Retina (tissue), 1 donor: ENCODE measurements at regions not wholly inside any gene's neighbourhood (a gene's known extent, or its start where the extent isn't known, plus 50 kb on each side); places are given as distances from the start of the nearest gene placed in this dataset.
A peak's percentile ranks its signal among the peaks of the same experiment; 100 is the strongest.
"Not testable (repeated sequence)": the region's sequence is repeated elsewhere in the genome, so short reads cannot be mapped to it uniquely, and the experiment has no call there.

ENCODE experiments used
- DNase-seq: peaks from one replicate; pipeline ENCODE4 v3.0.0-alpha.2; 2016

GRCh38 chr18:73045037-73045436, 177.2 kb upstream of the NETO1 start:
- DNase-seq = no peak

DNA sequence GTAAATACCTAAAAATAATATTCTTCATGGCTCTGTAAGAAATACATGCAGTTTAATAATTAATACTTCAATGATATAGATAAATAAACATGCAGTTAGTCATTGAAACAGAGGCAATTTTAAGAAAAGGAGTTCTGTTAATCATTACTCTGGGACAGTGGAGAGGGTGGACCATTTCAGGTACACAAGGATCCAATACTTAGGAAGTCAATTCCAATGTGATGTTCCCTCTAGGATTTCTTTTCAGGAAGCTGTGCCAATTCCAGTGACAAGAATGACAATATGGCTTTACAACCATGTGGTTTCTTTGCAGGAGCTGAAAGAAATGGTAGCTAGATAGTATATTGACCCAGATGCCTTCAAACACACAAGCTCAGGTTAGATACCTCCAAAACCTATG, 175.8 kb upstream of the NETO1 start:
- DNase-seq = no peak

DNA sequence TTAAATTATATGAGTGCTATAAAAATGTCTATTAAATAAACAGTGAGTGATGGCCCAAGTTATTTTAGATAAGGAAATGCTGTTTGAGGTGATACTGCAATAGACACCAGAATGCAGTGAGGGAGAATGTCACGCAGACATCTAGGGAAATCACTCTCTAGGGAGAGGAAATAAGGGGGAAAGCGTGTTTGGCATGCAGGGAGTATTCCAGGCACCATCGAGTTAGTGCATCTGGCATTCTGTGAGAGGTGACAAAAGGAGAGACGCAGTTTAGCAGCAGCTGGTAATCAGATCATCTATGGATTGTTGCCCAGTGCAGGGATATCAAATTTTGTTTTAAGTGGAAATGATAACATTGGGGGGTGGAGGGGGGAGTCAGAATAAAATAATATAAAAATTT, 175.4 kb upstream of the NETO1 start:
- no peak for DNase-seq

- DNase-seq = no peak
Measured at GRCh38 chr18:73040247-73040646, 172.5 kb upstream of the NETO1 start.

GRCh38 chr18:73038336-73038735, 170.5 kb upstream of the NETO1 start:
- DNase-seq = no peak

- no peak for DNase-seq
Measured at GRCh38 chr18:73023975-73024374, 156.2 kb upstream of the NETO1 start.

DNA sequence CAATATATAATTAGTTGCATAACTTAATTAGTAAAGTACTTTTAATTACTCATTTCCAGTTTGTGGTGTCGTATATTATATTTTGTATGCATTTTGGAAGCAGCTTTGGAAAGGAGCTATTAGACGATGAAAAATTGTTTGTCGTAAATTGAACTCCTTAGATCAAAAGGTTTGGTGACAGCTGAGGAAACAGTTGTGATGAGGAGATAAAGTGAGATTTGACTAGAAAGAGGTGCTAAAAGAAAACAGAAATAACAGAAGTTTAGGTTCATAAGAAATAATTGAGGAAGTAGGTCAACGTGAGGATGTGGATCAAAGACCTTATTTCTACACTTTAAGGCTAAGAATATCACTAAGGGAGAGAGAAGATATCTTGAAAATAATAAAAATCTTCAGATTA, 141.9 kb upstream of the NETO1 start:
- no peak for DNase-seq

DNA sequence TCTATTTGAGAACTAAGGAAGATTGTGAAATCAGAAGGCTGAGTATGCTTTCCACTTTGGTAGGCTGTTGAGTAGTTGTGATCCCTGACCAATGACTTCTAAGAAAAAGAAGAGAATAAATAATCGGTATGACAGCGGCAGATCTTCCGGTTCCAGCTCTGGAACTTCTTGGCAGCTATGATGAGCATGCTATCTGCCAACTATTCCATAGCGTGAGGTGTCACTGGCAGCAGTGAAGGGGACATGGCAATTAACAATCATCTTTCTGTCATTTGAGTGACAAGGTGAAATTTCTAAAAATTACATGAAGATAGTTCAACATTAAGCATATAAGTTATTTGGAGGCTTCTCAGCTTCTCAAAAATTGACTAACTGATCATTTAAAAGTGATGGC, 140.1 kb upstream of the NETO1 start:
- DNase-seq = no peak

DNA sequence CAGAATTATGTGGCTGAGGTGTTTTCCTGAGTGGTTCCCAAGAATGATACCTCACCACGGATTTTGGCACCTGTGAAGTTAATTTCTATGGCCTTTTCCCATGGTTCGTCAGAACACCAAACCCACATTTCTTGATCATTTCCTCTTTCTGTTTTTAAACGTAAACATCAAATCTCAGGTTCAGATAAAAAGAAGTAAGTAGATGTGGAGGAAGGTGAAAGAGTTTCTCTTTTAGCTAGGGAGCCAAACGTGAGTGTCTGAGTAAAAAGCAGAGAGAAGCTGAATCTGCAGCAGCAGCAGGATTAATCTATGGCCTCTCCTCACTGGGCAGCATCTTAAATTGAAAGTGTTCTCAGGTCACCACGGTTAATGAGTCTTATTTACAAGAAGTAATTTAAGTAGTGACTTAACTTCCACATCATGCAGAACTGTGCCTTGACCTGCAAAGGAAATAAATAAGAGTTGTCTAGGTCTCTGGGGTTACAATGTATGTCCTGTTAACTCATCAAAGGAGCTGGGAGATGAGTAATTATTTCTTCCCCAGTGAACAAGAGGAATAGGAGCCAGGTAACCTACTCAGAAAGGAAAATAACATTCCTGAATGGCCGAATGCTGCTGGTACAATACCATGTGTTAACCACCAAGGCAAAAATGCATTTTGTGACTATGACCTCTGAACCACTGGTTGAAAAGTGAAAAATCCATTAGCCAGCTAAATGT, 139.6 kb upstream of the NETO1 start:
- no peak for DNase-seq

DNA sequence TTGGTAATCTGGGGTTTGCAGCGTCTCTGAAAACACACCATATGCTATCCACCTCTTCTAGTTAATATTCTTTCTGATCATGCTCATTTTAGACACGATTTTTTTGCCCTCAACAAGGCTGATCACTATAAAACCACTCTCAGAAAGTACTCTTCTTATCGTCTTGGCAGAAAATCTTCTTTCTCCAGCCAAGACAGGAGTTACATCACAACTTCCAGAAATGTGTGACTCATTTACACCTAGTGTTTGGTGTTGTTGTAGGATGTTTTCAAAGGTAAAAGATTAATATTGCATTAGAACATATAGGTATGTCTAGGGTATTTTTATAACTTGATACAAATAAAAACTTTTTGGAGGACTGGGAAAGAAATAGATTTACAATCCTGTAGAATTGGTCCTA, 138.5 kb upstream of the NETO1 start:
- DNase-seq = no peak

- DNase-seq = no peak
Measured at GRCh38 chr18:73004260-73004659, 136.5 kb upstream of the NETO1 start.

- no peak for DNase-seq
Measured at GRCh38 chr18:72999971-73000607, 132.3 kb upstream of the NETO1 start.

- DNase-seq = no peak
Measured at GRCh38 chr18:72995558-72995957, 127.8 kb upstream of the NETO1 start.

DNA sequence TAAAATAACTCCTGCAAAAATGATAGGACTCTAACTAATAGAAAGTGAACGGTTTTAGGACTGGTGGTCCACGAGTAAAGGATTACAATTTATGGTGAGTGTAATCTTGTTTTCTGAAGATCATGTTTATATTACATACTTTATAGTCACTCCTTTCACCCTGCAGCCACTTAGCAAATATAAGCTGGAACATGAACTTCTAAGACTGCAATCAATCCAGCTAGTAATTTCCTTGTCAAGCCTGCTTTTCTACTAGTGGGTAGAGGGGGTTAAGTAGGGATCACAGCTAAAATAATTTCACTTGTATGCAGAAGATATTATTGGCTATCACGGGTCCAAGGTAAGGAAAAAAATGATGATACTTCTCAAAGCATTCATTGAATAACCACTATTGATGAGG, 125.5 kb upstream of the NETO1 start:
- no peak for DNase-seq

DNA sequence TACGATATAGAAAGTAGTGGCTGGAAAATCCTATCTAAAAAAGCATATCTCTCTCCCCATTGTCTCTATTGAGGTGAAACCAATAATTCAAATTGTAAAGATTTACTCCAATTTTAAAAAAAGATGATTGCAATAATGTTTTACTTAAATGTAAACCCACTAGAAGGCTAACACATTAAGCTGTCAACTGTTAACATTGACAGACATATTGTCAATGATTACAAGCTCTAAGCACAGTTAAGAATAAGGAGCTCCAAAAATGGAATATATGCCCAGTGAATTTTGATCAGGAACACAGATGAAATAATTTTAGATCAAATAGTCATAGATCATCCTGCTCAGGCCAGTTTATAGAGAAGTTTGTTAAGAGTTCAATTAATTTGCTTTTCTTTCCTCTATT, 123.6 kb upstream of the NETO1 start:
- DNase-seq = no peak

- not testable (repeated sequence) for DNase-seq
Measured at GRCh38 chr18:72987570-72987969, 119.8 kb upstream of the NETO1 start.

DNA sequence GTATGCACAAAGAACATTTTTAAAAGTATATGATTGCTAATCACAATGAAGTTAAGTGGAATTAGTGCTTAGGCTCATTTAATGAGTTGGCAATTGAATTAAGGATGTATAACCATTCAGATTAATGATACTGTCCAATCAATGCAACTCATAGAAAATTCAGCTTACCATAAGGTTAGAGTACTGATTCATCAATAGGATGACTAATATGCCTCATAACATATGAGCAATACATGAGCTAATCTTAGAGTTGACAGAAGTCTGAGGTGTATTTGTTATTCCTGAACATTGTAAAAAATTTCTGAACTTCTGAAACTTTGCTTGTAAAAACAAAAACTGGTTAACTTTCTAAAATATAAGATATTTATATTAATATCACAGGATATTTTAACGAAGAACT, 118.3 kb upstream of the NETO1 start:
- no peak for DNase-seq

- no peak for DNase-seq
Measured at GRCh38 chr18:72985686-72986085, 117.9 kb upstream of the NETO1 start.

GRCh38 chr18:72984290-72984689, 116.5 kb upstream of the NETO1 start:
- no peak for DNase-seq

GRCh38 chr18:72973841-72974240, 106.1 kb upstream of the NETO1 start:
- no peak for DNase-seq

DNA sequence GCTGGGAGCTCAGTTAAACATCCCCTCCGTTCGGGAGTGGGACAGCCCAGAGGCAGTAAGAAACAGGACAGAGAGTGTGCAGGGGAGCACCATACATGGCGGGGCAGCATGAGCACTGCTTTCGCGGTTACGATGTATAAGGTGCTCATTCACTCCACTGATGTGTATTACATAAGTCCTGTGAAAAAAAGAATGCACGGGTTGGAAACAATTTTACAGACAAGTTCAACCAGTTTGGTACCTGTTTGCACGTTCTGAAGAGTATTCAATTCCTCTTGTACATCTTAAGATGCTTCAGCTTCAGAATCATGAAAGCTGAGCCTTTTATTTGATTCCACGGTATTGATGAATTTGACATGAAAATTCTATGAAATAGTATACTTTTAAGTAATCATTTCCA, 97.8 kb upstream of the NETO1 start:
- DNase-seq = no peak

DNA sequence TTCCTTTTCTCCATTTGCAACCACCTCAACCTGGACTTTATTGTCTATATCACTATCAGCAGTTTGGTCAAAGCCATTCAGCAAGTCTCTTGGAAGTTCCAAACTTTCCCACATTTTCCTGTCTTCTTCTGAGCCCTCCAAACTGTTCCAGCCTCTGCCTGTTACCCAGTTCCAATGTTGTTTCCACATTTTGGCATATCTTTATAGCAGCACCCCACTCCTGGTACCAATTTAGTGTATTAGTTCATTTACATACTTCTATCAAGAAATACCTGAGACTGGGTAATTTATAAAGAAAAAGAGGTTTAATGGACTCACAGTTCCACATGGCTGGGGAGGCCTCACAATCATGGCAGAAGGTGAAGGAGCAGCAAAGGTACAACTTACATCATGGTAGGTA, 90.4 kb upstream of the NETO1 start:
- DNase-seq = not testable (repeated sequence)

- no peak for DNase-seq
Measured at GRCh38 chr18:72948439-72948838, 80.7 kb upstream of the NETO1 start.

GRCh38 chr18:72942766-72943165, 75.0 kb upstream of the NETO1 start:
- no peak for DNase-seq

DNA sequence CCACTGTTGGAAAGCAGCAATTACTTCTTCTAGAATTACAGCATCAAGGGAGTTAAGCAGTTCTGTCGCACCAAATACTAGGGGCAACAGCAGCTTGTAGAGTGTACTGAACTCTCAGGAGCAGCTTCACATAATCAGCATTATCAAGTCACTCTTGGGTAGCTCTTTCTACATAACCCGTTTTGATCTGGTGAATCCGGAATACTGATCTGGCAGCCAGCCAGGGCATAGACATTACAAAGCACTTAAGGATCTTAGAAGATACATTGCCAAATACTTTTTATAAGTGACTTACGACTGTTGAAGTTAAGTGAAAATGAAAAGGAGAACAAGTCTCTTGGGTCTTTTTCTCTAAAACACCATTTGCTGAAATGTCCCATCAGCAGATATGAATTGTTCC, 73.2 kb upstream of the NETO1 start:
- DNase-seq = peak; percentile 2
